Raji (cell line): ENCODE measurements at regions not wholly inside any gene's neighbourhood (a gene's known extent, or its start where the extent isn't known, plus 50 kb on each side); places are given as distances from the start of the nearest gene placed in this dataset.

Experiments
- POLR2A ChIP-seq: IDR thresholded peaks from 2 replicates; pipeline ENCODE4 v1.6.1; 2011; ENCODE audit warnings: low read depth, low read length, control low read depth; ENCODE audit not compliant: insufficient read depth

DNA sequence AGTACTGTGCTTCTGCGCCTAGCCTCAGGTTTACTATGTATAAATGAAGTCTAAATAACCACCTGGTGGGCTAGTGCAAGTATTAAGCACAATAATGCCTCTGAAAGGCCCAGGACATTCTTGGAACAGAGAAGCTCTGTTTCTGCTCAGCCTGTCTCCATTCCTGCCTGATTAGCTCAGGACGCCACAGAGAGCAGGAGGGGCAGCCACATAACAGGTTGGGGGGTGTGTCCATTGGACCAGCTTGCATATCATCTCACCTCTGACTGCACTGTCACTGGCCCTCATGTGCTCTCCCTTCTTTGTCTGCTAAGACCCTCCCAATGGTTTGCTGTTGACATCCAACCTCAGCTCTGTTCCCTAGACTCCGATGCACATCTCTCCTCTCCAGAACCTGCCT lies 52.8 kb upstream of the IKZF1 start:
- no peak for TF ChIP-seq POLR2A

DNA sequence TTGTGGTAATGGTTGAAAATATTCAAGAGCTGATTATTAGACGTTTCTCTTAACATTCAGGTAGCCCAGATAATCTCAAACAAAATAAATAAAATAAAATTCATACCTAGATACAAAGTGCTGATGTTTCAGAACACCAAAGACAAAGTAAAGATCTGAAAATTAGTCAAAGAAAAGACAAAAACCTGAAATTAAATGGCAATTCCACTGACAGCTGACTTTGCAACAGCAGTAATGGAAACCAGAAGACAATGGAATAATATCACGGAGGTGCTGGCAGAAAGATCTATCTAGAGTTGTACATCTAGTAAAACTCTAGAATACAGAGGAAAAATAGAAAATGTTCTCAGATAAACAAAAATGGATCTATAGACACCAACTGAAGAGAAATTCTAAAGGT lies 58.0 kb upstream of the IKZF1 start:
- TF ChIP-seq POLR2A, result no peak

- TF ChIP-seq POLR2A, result no peak
Measured at GRCh38 chr7:50229964-50230363, 74.6 kb upstream of the IKZF1 start.

DNA sequence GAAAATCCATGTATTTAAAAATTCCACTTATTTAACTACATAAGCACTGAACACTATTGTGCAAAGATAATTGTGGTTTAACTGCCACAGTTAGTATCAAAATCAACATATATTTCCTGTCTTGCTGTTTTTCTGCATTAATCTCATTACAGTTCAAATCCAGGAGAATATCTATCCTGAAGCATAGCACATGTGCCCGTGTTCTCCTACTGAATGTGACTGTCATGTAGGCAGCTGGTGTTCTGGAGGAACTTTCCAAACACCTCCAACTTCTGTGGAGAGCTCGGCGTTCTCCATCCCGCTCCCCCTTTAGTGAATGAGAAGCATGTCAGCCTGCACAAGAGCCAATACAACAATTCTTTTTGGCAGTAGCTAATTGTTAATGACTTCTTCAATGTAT lies 76.4 kb upstream of the IKZF1 start:
- no peak for TF ChIP-seq POLR2A

GRCh38 chr7:50227726-50228125 lies 76.8 kb upstream of the IKZF1 start:
- TF ChIP-seq POLR2A, result no peak

DNA sequence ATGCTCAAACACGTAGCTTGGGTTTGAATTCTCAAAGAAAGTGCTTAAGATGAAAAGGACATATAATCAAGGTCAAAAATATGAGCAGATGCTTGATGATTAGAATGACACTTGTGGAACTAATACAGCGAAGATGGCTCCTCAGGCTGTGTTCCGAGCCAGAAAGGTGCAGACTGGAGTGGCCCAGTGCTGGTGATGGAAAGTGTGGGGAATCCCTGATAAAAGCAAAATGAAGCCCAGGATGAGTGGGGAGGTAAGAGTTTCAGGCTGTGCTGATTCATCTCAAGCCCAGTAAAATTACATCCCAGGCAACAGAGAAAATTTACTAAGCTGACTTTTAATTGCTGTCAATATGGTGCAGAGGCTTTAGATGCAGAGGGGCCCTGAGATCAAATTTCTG lies 77.8 kb upstream of the IKZF1 start:
- no peak for TF ChIP-seq POLR2A

DNA sequence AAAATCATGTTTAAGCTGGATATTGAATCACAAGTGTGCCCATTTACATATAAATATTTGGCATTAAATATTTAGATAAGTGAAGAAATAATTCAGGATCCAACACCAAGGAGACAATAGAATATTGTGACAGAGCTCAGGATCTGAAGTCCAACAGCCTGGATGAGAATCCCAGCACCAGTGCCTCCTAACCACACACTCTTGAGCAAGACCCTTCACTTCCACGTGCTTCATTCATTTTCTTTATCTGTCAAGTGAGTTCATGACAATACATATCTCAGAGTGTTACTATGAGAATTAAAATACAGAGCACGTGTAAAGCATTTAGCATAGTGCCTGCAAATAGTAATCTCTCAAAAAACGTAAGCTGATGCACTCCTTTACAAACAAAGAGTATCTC lies 78.4 kb upstream of the IKZF1 start:
- TF ChIP-seq POLR2A, result no peak

GRCh38 chr7:50221433-50221832 lies 83.1 kb upstream of the IKZF1 start:
- TF ChIP-seq POLR2A, result no peak

GRCh38 chr7:50221028-50221427 lies 83.5 kb upstream of the IKZF1 start:
- TF ChIP-seq POLR2A, result no peak

DNA sequence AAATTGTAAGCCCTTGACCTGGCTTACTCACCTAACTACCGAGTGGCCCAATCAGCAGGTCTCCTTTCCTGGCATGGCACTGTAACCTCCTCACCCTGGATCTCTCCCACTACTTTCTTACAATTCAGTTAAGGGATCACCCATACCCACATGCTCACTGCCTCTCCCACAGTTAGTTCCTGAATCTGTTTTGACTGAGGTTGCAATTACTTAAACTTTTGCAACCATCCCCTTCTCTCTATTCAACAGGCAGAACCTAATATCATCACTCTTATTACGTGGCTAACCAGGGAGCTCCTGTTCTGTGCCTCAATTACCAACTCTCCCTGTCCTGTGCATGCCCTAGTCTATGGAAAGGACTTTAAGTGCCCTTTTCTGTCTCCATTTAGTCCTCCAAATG lies 84.2 kb upstream of the IKZF1 start:
- no peak for TF ChIP-seq POLR2A

DNA sequence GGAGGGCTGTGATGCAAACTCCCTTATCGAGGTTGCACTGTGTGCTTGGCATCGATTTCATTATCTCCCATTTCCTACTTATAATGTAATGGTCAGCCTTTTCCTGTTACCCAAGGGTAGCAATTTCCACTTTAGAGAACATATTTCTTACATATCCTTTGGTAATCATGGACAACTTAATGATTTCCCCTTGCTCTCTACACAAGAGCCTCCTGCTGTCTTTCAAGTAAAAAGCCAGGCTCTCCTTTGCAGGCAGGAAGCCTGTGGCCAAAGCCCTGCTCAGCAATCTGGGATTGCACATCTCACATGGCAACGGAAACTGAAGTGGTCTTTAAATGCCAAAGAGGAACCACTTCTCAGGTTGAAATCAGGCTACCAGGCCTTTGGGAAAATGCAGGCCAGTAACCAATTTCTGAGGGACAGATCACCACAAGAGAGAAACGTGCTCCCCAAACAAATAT lies 86.7 kb upstream of the IKZF1 start:
- no peak for TF ChIP-seq POLR2A

DNA sequence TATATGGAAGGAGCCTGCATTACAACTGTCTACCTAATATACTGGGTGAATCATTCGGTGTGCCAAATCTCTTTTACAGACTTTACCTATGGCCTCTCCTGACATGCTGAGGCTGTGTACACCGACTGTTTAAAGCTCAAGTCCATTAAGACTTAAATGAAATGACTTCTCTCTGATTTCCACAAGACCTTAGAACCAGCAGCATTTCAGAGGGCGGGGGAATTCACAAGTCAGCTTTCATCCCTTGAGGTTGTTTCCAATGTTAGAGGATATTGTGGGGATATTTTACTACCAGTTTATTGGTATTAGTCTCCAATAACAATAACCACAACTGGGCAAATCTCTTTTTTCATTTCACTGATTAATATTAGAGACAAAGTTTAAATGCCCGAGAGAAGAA lies 87.1 kb upstream of the IKZF1 start:
- no peak for TF ChIP-seq POLR2A

DNA sequence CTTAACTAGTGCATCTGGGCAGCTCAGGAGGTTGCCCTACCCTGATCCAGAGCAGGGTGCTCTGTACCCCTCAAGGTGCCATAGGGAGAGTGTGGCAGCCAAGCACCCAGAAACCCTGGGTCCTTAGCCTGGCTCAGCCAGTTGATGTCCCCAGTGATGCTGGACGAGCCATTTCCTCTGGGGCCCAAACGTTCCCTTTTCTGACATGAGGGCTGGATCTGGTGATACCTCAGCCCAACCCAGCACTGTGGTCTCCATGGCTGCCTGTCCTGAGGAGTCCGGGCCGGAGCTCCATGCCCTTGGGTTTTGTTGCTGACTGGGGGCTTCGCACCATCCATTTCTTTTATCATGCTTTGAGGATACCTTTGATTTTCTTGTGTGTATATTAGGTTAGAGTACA lies 87.9 kb upstream of the IKZF1 start:
- no peak for TF ChIP-seq POLR2A

GRCh38 chr7:50214771-50215170 lies 89.7 kb upstream of the IKZF1 start:
- TF ChIP-seq POLR2A, result no peak

- TF ChIP-seq POLR2A, result no peak
Measured at GRCh38 chr7:50214126-50214670, 90.3 kb upstream of the IKZF1 start.

- TF ChIP-seq POLR2A, result no peak
Measured at GRCh38 chr7:50213622-50214017, 90.9 kb upstream of the IKZF1 start.
